BLaER1 treated with 17β-estradiol and CSF1 and Interleukin-3, amounts not matched to agents 10 nM and 100 nM (cell line): ENCODE measurements at regions not wholly inside any gene's neighbourhood (a gene's known extent, or its start where the extent isn't known, plus 50 kb on each side); places are given as distances from the start of the nearest gene placed in this dataset.

Experiments
- H3K27ac ChIP-seq, 11 experiments: shearing (Covaris generic); formaldehyde crosslinking; 2 replicates each; pipeline ENCODE4 v1.8.1; 2022
- H3K27me3 ChIP-seq, 11 experiments: shearing (Covaris generic); formaldehyde crosslinking; 2 replicates each; pipeline ENCODE4 v1.8.1; 2022
- H3K36me3 ChIP-seq, 11 experiments: shearing (Covaris generic); formaldehyde crosslinking; 2 replicates each; pipeline ENCODE4 v1.8.1; 2022
- H3K4me1 ChIP-seq, 10 experiments: shearing (Covaris generic); formaldehyde crosslinking; 2 replicates each; pipeline ENCODE4 v1.8.1; 2022
- H3K4me2 ChIP-seq, 11 experiments: shearing (Covaris generic); formaldehyde crosslinking; 2 replicates each; pipeline ENCODE4 v1.8.1; 2022
- H3K4me3 ChIP-seq, 10 experiments: shearing (Covaris generic); formaldehyde crosslinking; 2 replicates each; pipeline ENCODE4 v1.8.1; 2022
- H3K9ac ChIP-seq, 11 experiments: shearing (Covaris generic); formaldehyde crosslinking; 2 replicates each; pipeline ENCODE4 v1.8.1; 2022
- H3K9me3 ChIP-seq, 11 experiments: shearing (Covaris generic); formaldehyde crosslinking; replicated peaks in 1 of 11; 2 replicates each; pipeline ENCODE4 v1.8.1; 2022
- H4K20me1 ChIP-seq, 11 experiments: shearing (Covaris generic); formaldehyde crosslinking; 2 replicates each; pipeline ENCODE4 v1.8.1; 2022
- Cebpa-rat ChIP-seq, 11 experiments: shearing (Covaris generic); IDR thresholded peaks; 2 replicates each; pipeline ENCODE4 v1.8.1; 2022

DNA sequence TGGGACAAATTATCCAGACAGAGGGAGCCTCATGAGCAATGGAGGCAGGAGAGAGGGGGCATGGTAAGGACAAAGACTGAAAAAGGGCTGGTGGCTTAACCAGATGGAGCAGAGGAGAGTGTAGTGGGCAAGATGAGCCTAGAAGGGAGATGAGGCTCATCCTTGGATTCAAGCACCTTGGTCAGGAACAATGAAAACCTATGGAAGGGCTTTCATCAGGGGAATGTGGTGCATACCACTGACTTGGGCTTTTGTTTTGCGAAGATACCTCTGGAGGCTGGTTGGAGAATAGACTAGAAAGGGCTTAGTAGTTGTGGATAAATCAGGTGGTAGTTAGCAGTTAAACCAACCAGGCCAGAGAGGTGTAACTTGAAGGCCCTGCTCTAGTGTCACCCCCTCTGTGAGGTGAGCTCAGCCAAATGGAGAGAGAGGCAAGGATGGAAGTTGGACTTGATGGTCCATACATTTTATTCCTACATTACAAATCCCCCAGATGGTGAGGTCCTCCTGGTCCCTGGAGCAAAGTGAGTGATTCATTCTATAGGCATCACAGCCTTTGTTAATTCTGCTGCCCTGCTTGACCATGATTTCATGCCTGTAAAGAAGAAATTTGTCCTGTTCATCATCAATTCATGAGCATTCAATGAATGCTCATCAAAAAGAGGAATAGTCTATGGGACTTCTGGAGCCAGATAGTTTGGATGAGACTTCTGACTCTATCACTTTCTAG, 264.8 kb upstream of the IGFBP7 start:
- no peak overlapping the region for H3K4me3 ChIP-seq
- H3K9me3 ChIP-seq = no peaks in the 10 kb centered on the region; a peak in 1 of 22 replicates
- H3K4me2 ChIP-seq = no peak overlapping the region
- H3K4me1 ChIP-seq = no peaks in the 10 kb centered on the region
- H3K36me3 ChIP-seq = no peaks in the 10 kb centered on the region
- H3K27ac ChIP-seq = no peak overlapping the region
- H3K9ac ChIP-seq = no peak overlapping the region
- H3K27me3 ChIP-seq = no peaks in the 10 kb centered on the region
- H4K20me1 ChIP-seq = no peaks in the 10 kb centered on the region
- no peak for TF ChIP-seq Cebpa-rat (IDR thresholded peaks at IDR 0.05)

DNA sequence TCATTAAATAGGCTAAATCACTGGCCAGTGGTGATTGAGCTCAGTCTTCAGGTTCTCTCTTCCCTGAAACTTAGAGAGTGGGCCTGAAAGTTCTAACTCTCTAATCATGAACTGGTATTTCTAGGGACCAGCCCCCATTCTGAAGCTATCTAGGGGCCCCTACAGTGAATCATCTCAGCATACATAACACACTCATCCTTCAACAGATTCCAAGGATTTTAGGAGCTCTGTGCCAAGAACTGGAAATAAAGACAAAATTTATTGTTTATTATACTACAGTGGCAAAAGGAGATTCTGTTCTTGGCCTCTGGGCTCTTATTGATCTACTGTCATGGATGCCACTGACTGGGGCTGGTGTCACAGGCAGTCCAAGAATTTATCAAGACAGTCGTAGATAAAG, 263.8 kb upstream of the IGFBP7 start:
- Histone ChIP-seq H3K4me2 (no peak overlapping the region), H3K27me3 (no peaks in the 10 kb centered on the region), H3K36me3 (no peaks in the 10 kb centered on the region), H3K4me3 (no peak overlapping the region), H3K9me3 (no peaks in the 10 kb centered on the region; a peak in 1 of 22 replicates), H3K9ac (no peak overlapping the region), H4K20me1 (no peaks in the 10 kb centered on the region), H3K27ac (no peak overlapping the region), H3K4me1 (no peaks in the 10 kb centered on the region)
- no peak for TF ChIP-seq Cebpa-rat (IDR thresholded peaks at IDR 0.05)

DNA sequence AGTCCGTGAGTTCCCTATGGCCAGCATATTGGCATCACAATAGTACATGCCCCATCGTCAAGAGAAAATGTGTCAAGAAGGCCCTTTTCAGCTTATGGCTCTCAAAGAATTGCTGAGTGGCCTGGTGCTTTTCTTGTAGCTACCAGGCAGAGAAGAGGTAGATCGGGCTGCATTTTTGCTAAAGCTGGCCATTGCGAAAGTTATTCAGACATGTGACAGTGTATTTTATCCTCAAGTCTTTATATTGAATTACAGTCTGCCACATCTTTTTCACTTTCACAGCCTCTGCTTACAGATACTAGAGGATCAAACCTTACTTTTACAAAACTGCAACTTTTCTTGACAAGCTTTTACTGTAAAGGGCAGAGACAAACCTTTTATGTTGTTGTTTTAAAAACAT, 261.5 kb upstream of the IGFBP7 start:
- no peak overlapping the region for H3K4me2 ChIP-seq
- H3K9me3 ChIP-seq = no peaks in the 10 kb centered on the region; a peak in 1 of 22 replicates
- TF ChIP-seq Cebpa-rat (IDR thresholded peaks at IDR 0.05) = no peak
- no peaks in the 10 kb centered on the region for H3K4me1 ChIP-seq
- no peak overlapping the region for H3K27ac ChIP-seq
- no peak overlapping the region for H3K9ac ChIP-seq
- no peaks in the 10 kb centered on the region for H3K27me3 ChIP-seq
- no peaks in the 10 kb centered on the region for H3K36me3 ChIP-seq
- H3K4me3 ChIP-seq = no peak overlapping the region
- no peaks in the 10 kb centered on the region for H4K20me1 ChIP-seq

DNA sequence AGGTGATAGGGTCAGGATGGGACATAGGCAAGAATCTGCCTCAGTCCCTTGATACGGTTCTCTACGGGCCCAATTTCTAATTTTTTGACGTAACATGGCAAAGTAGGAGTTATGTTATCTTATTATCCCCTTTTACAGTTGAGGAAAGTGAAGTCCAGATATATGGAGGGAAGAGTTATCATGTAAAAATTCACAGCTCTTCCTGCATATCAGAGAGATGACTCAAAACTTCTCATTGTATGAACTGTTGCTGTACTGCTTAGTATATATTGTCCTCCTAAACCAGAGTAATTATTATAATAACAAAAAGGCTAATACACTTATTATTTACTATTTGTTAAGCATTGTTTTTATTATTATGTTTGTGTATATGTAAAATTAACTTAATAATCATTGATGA, 260.5 kb upstream of the IGFBP7 start:
- Histone ChIP-seq H4K20me1 (no peaks in the 10 kb centered on the region), H3K9me3 (no peaks in the 10 kb centered on the region; a peak in 1 of 22 replicates), H3K4me1 (no peaks in the 10 kb centered on the region), H3K36me3 (no peaks in the 10 kb centered on the region), H3K27ac (no peak overlapping the region), H3K27me3 (no peaks in the 10 kb centered on the region), H3K4me2 (no peak overlapping the region), H3K4me3 (no peak overlapping the region), H3K9ac (no peak overlapping the region)
- TF ChIP-seq Cebpa-rat (IDR thresholded peaks at IDR 0.05) = no peak

DNA sequence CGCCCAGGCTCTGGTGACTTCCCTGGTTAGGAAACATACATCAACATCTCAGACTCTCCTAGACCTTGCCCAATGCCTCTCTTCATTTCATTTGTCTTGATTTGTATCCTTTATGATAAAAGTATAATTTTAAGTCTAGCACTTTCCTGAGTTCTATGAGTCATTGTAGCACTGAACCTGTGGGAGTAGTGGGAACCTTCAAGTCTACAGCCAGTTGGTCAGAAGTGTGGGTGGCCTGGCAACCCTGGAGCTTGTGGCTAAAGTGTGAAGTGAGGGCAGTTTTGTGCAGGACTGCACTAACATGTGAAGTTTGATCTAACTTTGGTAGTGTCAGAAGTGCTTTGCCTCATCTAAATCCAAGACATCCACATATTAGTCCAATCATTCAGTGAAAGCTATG, 259.3 kb upstream of the IGFBP7 start:
- TF ChIP-seq Cebpa-rat (IDR thresholded peaks at IDR 0.05) = no peak
- Histone ChIP-seq H3K4me3 (no peak overlapping the region), H3K9ac (no peak overlapping the region), H3K9me3 (0 out of 22 replicates have a peak, but pooled peaks cover 0 to 3% (median 0%) of the 10 kb centered on the region in 11 experiments), H3K4me2 (no peak overlapping the region), H4K20me1 (no peaks in the 10 kb centered on the region), H3K27ac (no peak overlapping the region), H3K36me3 (no peaks in the 10 kb centered on the region), H3K4me1 (no peaks in the 10 kb centered on the region), H3K27me3 (no peaks in the 10 kb centered on the region)

DNA sequence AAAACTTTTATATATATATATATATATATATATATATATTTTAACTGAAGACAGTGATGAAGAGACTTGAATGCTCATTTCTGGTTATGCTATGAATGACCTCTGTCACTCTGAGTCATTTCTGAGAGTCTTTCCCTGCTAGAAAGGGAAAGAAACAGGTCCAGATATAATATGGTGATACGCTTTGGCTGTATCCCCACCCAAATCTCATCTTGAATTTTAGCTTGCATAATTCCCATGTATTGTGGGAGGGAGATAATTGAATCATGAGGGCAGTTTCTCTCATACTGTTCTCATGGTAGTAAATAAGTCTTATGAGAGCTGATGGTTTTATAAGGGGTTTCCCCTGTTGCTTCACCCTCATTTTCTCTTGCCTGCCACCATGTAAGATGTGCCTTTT, 254.1 kb upstream of the IGFBP7 start:
- Histone ChIP-seq H3K27ac (no peak overlapping the region), H3K4me2 (no peak overlapping the region), H4K20me1 (no peaks in the 10 kb centered on the region), H3K4me3 (no peak overlapping the region), H3K36me3 (no peaks in the 10 kb centered on the region), H3K9ac (no peak overlapping the region), H3K9me3 (peaks cover 0 to 6% (median 0%) of the 10 kb centered on the region in 11 experiments; a peak in 1 of 22 replicates), H3K4me1 (no peaks in the 10 kb centered on the region), H3K27me3 (no peaks in the 10 kb centered on the region)
- TF ChIP-seq Cebpa-rat (IDR thresholded peaks at IDR 0.05) = no peak

DNA sequence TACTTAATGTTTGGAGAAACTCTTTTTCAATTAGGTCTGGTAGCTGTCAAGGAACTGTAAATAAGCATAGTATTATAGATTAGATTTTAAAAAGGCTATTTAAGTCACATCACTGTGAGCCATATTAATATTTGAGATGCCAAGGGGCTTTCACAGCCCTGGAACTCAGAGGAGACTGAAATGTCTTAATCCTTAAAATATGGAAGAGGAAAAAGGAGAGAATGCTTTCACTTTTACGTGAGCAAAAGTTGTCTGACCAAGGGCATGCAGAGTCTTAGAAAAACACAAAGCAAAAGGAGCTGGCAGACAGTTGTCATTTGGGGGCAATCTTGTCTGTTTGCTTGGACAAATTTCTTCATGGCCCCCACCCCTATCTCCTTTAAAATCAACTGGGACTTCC, 253.2 kb upstream of the IGFBP7 start:
- Histone ChIP-seq H3K27ac (no peak overlapping the region), H3K9ac (no peak overlapping the region), H3K4me1 (no peaks in the 10 kb centered on the region), H3K4me2 (no peak overlapping the region), H3K36me3 (no peaks in the 10 kb centered on the region), H4K20me1 (no peaks in the 10 kb centered on the region), H3K27me3 (no peaks in the 10 kb centered on the region), H3K9me3 (peaks cover 0 to 6% (median 0%) of the 10 kb centered on the region in 11 experiments; a peak in 1 of 22 replicates), H3K4me3 (no peak overlapping the region)
- no peak for TF ChIP-seq Cebpa-rat (IDR thresholded peaks at IDR 0.05)

DNA sequence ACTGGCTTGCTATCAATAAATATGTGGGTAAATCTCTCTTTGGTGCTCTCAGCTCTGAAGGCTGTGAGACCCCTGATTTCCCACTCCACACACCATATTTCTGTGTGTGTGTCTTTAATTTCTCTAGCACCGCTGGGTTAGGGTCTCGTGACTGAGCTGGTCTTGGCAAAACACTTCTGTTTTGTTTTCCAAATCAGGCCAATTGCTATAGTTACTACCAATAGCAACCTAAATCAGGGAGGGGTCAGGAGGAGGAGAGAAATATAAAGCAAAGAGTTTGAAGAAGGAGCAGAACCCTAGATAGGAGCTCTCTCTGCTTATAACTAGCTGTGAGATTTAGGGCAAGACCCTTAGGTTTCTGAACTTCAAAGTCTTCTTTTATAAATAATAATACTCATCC, 250.5 kb upstream of the IGFBP7 start:
- Histone ChIP-seq H3K36me3 (no peaks in the 10 kb centered on the region), H4K20me1 (no peaks in the 10 kb centered on the region), H3K27me3 (no peaks in the 10 kb centered on the region), H3K4me3 (no peak overlapping the region), H3K27ac (no peak overlapping the region), H3K4me1 (no peaks in the 10 kb centered on the region), H3K4me2 (no peak overlapping the region), H3K9ac (no peak overlapping the region), H3K9me3 (peaks cover 0 to 6% (median 0%) of the 10 kb centered on the region in 11 experiments; a peak in 1 of 22 replicates)
- TF ChIP-seq Cebpa-rat (IDR thresholded peaks at IDR 0.05) = no peak

DNA sequence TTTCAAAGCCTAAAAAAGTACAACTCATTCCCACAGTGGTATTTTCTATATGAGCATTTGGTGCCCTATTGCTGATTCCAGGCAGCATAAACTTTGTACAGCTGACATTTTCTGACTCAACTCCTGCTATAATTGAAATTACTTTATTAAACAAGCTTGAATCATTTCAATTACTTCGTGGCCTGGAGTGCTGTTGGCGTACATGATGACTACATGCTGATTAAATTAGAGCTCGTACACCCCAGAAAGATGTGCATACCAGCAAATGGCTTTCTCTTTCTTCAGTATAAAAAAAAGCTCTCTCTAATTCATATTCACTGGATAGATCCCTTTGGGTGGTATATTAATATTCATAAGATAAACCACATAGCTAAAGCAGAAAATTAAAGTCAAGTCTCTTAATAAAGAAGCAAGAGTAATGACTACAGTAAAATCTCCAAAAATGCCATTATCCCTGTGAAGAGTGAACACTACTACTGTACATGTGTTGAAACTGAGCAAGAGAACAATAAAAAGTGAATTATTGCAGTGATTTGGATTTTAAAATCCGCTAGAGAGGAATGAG, 245.0 kb upstream of the IGFBP7 start:
- no peak overlapping the region for H3K9ac ChIP-seq
- no peaks in the 10 kb centered on the region for H3K36me3 ChIP-seq
- H3K4me2 ChIP-seq = no peak overlapping the region
- no peak overlapping the region for H3K27ac ChIP-seq
- TF ChIP-seq Cebpa-rat (IDR thresholded peaks at IDR 0.05) = no peak
- H3K27me3 ChIP-seq = no peaks in the 10 kb centered on the region
- H3K9me3 ChIP-seq = peaks cover 0 to 6% (median 0%) of the 10 kb centered on the region in 11 experiments; a peak in 1 of 22 replicates
- H3K4me1 ChIP-seq = no peaks in the 10 kb centered on the region
- no peak overlapping the region for H3K4me3 ChIP-seq
- no peaks in the 10 kb centered on the region for H4K20me1 ChIP-seq

DNA sequence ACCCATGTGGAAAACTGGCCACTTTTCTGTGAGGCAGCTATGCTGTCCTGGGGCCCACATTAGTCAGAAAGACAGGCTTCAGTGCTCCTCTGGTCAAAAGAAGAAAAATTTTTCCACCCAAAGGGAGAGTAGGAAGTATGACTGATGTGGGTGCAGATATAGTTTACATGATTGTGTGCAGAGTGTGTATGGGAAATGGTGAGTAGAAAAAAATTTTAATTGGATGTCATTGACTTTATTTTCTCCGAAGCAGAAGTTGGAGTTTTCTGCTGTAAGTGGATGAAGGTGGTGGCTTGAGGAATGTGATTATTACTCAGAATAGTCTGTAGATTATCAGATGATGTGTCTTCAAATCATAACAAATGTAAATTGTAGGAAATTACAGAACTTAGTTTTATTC, 241.5 kb upstream of the IGFBP7 start:
- H3K9me3 ChIP-seq = peaks cover 0 to 6% (median 0%) of the 10 kb centered on the region in 11 experiments; a peak in 1 of 22 replicates
- H3K4me2 ChIP-seq = no peak overlapping the region
- H3K36me3 ChIP-seq = no peaks in the 10 kb centered on the region
- H3K4me1 ChIP-seq = no peaks in the 10 kb centered on the region
- H3K27ac ChIP-seq = no peak overlapping the region
- H3K4me3 ChIP-seq = no peak overlapping the region
- no peak overlapping the region for H3K9ac ChIP-seq
- no peak for TF ChIP-seq Cebpa-rat (IDR thresholded peaks at IDR 0.05)
- H4K20me1 ChIP-seq = no peaks in the 10 kb centered on the region
- H3K27me3 ChIP-seq = no peaks in the 10 kb centered on the region
